ENCODE measurements at regions not wholly inside any gene's neighbourhood (a gene's known extent, or its start where the extent isn't known, plus 50 kb on each side); places are given as distances from the start of the nearest gene placed in this dataset. TPM values are rescaled to one million over a fixed set of nuclear protein-coding genes. Genes with fewer than 3 reads are reported as not detected.

DNA sequence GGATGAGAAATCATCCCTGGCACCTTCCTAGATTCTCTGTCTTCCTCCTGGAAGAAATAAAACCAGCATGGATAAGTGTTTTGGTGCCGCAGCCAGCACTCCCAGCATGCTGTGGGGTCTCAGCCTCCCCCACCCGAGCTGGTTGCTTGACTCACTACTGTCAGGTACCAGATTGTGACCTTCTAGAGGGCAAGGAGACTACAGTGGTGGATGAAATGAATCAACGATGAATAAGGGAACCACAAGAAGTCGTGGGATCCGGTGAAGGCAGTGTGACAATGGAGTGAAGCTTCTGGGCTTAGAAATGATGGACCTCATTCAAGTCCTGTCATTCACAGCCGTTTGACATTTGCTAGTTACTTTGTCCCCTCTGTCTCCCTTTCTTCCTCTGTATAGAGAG is 50.2 kb upstream of the SLCO3A1 start:
- TF ChIP-seq TAF1 (conservative IDR thresholded peaks at IDR 0.05) = no peak
- whole genome bisulfite sequencing = 74% methylated on average over 6 of the region's 6 CpGs
- H3K9me3 ChIP-seq (ENCODE audit: control insufficient read depth in 4 of 4, low read length in 3 of 4) = no peaks in the 10 kb centered on the region
- H3K4me3 ChIP-seq (ENCODE audit: low read depth in 1 of 3, low read length in 3 of 3) = no peak overlapping the region
- no peak for DNase-seq (ENCODE audit: low spot score)
- no peak overlapping the region for H3K9ac ChIP-seq (ENCODE audit: low read depth in 1 of 2, low read length in 2 of 2)
- peaks cover 0 to 7% (median 0%) of the 10 kb centered on the region in 4 donors for H3K27me3 ChIP-seq (ENCODE audit: control insufficient read depth in 4 of 4, insufficient read depth in 4 of 4, low read length in 3 of 4)
- no peaks in the 10 kb centered on the region for H3K4me1 ChIP-seq (ENCODE audit: control insufficient read depth in 4 of 4, insufficient read depth in 4 of 4, low read length in 3 of 4)
- no peaks in the 10 kb centered on the region for H3K36me3 ChIP-seq (ENCODE audit: control insufficient read depth in 4 of 4, insufficient read depth in 3 of 4, low read depth in 1 of 4, low read length in 3 of 4)
- H3K27ac ChIP-seq (ENCODE audit: low read depth in 1 of 2, low read length in 2 of 2) = no peak overlapping the region

Small RNAs in the stretch of these regions (small RNA-seq; reads per million reads assigned to genes)
- not detected for gene AC107958.1
